Thoracic aorta (tissue), 2 donors: ENCODE measurements at regions not wholly inside any gene's neighbourhood (a gene's known extent, or its start where the extent isn't known, plus 50 kb on each side); places are given as distances from the start of the nearest gene placed in this dataset.

Experiments used
- ATAC-seq: fragments of 150-250 bp; one replicate; pipeline ENCODE4 v1.8.0; 2017; ENCODE audit warnings: low read depth; ENCODE audit not compliant: insufficient number of reproducible peaks, low FRiP score
- DNase-seq: peaks from one replicate; pipeline ENCODE4 v3.0.0-alpha.2; 2020; ENCODE audit warnings: low spot score
- H3K27ac ChIP-seq, 2 donors: fragments of 200-600 bp; sonication (generic); 1 replicate in 1 of 2; 2 replicates in 1 of 2; pipeline ENCODE4 v1.5.1; 2016; ENCODE audit warnings: mild to moderate bottlenecking in 2 of 2, moderate library complexity in 2 of 2
- H3K27me3 ChIP-seq: fragments of 200-600 bp; sonication (generic); replicated peaks from 2 replicates; pipeline ENCODE4 v1.6.0; 2016; ENCODE audit warnings: mild to moderate bottlenecking; ENCODE audit not compliant: insufficient read depth
- H3K36me3 ChIP-seq: fragments of 200-600 bp; sonication (generic); one replicate; pipeline ENCODE4 v1.5.1; 2016
- H3K4me1 ChIP-seq, 2 donors: fragments of 200-600 bp; sonication (generic); 1 replicate in 1 of 2; 2 replicates in 1 of 2; pipeline versions ENCODE4 v1.5.1 to v1.6.0; 2016; ENCODE audit warnings: low read depth in 2 of 2, mild to moderate bottlenecking in 1 of 2; ENCODE audit not compliant: control insufficient read depth in 1 of 2
- H3K4me3 ChIP-seq: fragments of 200-600 bp; sonication (generic); 2 replicates; pipeline ENCODE4 v1.5.1; 2016; ENCODE audit warnings: mild to moderate bottlenecking
- H3K9me3 ChIP-seq: fragments of 200-600 bp; sonication (generic); 2 replicates; pipeline ENCODE4 v1.5.1; 2016
- CTCF ChIP-seq: fragments of 200-600 bp; sonication (generic); IDR thresholded peaks from one replicate; pipeline ENCODE4 v1.5.1; 2019; ENCODE audit warnings: antibody characterized with exemption

DNA sequence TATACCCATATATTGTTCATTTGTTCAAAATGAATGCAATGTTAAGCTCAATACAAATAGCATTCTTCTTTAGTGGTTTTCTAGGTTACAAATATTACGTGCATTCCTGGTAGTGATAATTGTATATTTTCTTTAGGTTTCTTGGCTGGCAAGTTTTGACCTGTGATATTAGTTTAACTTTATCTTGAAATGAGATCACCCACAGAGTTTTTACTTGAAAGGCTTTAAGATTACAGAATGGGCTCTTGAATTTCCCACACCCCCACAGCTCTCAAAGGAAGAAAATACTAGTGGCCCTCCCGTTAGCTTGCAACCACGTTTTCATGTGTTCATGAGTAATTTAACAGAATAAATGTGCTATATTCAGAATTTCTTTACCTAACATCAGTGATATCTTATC is 1315.5 kb upstream of the GJE1 start:
- DNase-seq, result no peak
- Histone ChIP-seq H3K9me3 (no peaks in the 10 kb centered on the region), H3K27ac (no peak overlapping the region), H3K4me3 (no peak overlapping the region), H3K36me3 (no peaks in the 10 kb centered on the region), H3K4me1 (no peaks in the 10 kb centered on the region), H3K27me3 (no peaks in the 10 kb centered on the region)
- no peak for TF ChIP-seq CTCF
- ATAC-seq, result no peak

- DNase-seq (no peak), ATAC-seq (no peak)
- Histone ChIP-seq H3K4me3 (no peak overlapping the region), H3K4me1 (no peaks in the 10 kb centered on the region), H3K27me3 (no peaks in the 10 kb centered on the region), H3K9me3 (no peaks in the 10 kb centered on the region), H3K36me3 (no peaks in the 10 kb centered on the region), H3K27ac (no peak overlapping the region)
- TF ChIP-seq CTCF, result no peak
Measured at GRCh38 chr6:140816681-140817080, 1316.0 kb upstream of the GJE1 start.

DNA sequence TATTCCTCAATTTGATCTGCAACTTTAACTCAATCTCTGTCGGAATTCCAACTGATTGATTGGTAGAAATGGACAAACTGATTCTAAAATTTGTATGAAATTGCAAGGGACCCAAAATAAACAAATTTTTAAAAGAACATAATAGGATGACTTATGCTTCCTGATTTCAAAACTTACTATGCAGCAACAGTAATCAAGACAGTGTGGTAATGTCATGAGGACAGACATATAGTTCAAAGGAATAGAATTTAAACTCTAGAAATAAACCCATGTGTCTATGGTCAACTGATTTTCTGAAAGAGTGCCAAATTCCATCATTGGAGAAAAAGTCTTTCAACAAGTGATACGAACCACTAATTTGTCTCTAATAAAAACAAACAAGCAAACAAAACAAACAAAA is 1320.1 kb upstream of the GJE1 start:
- Histone ChIP-seq H3K4me1 (no peaks in the 10 kb centered on the region), H3K27me3 (no peaks in the 10 kb centered on the region), H3K27ac (no peak overlapping the region), H3K36me3 (no peaks in the 10 kb centered on the region), H3K4me3 (no peak overlapping the region), H3K9me3 (no peaks in the 10 kb centered on the region)
- no peak for DNase-seq
- TF ChIP-seq CTCF, result no peak
- no peak for ATAC-seq

GRCh38 chr6:140811642-140812041 is 1321.1 kb upstream of the GJE1 start:
- no peak for TF ChIP-seq CTCF
- ATAC-seq, result no peak
- H3K27ac ChIP-seq, result no peak overlapping the region

GRCh38 chr6:140809694-140810101 is 1323.0 kb upstream of the GJE1 start:
- Histone ChIP-seq H3K9me3 (no peaks in the 10 kb centered on the region), H3K36me3 (no peaks in the 10 kb centered on the region), H3K4me3 (no peak overlapping the region), H3K27ac (no peak overlapping the region), H3K4me1 (no peaks in the 10 kb centered on the region), H3K27me3 (no peaks in the 10 kb centered on the region)
- TF ChIP-seq CTCF, result no peak
- no peak for DNase-seq
- ATAC-seq, result no peak

More at GRCh38 chr6:140811642-140812041, 1321.1 kb upstream of the GJE1 start:
- Histone ChIP-seq H3K4me3 (peak overlapping the region; percentile 13), H3K9me3 (no peaks in the 10 kb centered on the region), H3K27me3 (no peaks in the 10 kb centered on the region), H3K36me3 (no peaks in the 10 kb centered on the region), H3K4me1 (no peaks in the 10 kb centered on the region)
- no peak for DNase-seq
